ENCODE measurements at regions not wholly inside any gene's neighbourhood (a gene's known extent, or its start where the extent isn't known, plus 50 kb on each side); places are given as distances from the start of the nearest gene placed in this dataset.

- H3K27me3 ChIP-seq (ENCODE audit: control insufficient read depth, insufficient read depth, low read length), result peaks cover 21% of the 10 kb centered on the region
- POLR2A ChIA-PET, result interaction anchor here (0.5 kb wide), 1 partner anchor 46 kb away, joined by 3 read pairs; no protein-coding TSS in a partner anchor
- no peak overlapping the region for H3K27ac ChIP-seq (ENCODE audit: low read depth, low read length)
- DNase-seq (ENCODE audit: low read depth, low spot score), result no peak
- TF ChIP-seq CTCF (IDR thresholded peaks at IDR 0.05; ENCODE audit: low read depth, low read length), result no peak
- H3K4me3 ChIP-seq (ENCODE audit: low read depth, low read length), result no peak overlapping the region
- no peaks in the 10 kb centered on the region for H3K9me3 ChIP-seq (ENCODE audit: control insufficient read depth, insufficient read depth, low read length)
- CTCF ChIA-PET, result no interaction called here
These were observed 73.3 kb upstream of the LHX1 start for GRCh38 chr17:36863676-36864612.

GRCh38 chr17:36864827-36865430 is 72.3 kb upstream of the LHX1 start:
- Histone ChIP-seq H3K9me3 (ENCODE audit: control insufficient read depth, insufficient read depth, low read length) (no peaks in the 10 kb centered on the region), H3K4me3 (ENCODE audit: low read depth, low read length) (no peak overlapping the region), H3K27ac (ENCODE audit: low read depth, low read length) (no peak overlapping the region), H3K27me3 (ENCODE audit: control insufficient read depth, insufficient read depth, low read length) (peaks cover 21% of the 10 kb centered on the region)
- TF ChIP-seq CTCF (IDR thresholded peaks at IDR 0.05; ENCODE audit: low read depth, low read length), result no peak
- CTCF ChIA-PET, result interaction anchor here (0.9 kb wide), 1 partner anchor 160 kb away, joined by 4 read pairs; no protein-coding TSS in a partner anchor
- POLR2A ChIA-PET, result interaction anchor here (0.5 kb wide), 1 partner anchor 45 kb away, joined by 3 read pairs; no protein-coding TSS in a partner anchor
- no peak for DNase-seq (ENCODE audit: low read depth, low spot score)

- POLR2A ChIA-PET, result no interaction called here
- DNase-seq (ENCODE audit: low read depth, low spot score), result no peak
- Histone ChIP-seq H3K4me3 (ENCODE audit: low read depth, low read length) (no peak overlapping the region), H3K9me3 (ENCODE audit: control insufficient read depth, insufficient read depth, low read length) (no peaks in the 10 kb centered on the region), H3K27ac (ENCODE audit: low read depth, low read length) (no peak overlapping the region), H3K27me3 (ENCODE audit: control insufficient read depth, insufficient read depth, low read length) (peaks cover 29% of the 10 kb centered on the region)
- CTCF ChIA-PET, result no interaction called here
- TF ChIP-seq CTCF (IDR thresholded peaks at IDR 0.05; ENCODE audit: low read depth, low read length), result no peak
These were observed 69.4 kb upstream of the LHX1 start for GRCh38 chr17:36867716-36868341.

- ChIA-PET CTCF (no interaction called here), POLR2A (no interaction called here)
- TF ChIP-seq CTCF (IDR thresholded peaks at IDR 0.05; ENCODE audit: low read depth, low read length), result no peak
- DNase-seq (ENCODE audit: low read depth, low spot score), result no peak
- Histone ChIP-seq H3K27me3 (ENCODE audit: control insufficient read depth, insufficient read depth, low read length) (peaks cover 25% of the 10 kb centered on the region), H3K4me3 (ENCODE audit: low read depth, low read length) (no peak overlapping the region), H3K27ac (ENCODE audit: low read depth, low read length) (no peak overlapping the region), H3K9me3 (ENCODE audit: control insufficient read depth, insufficient read depth, low read length) (no peaks in the 10 kb centered on the region)
These were observed 68.5 kb upstream of the LHX1 start for GRCh38 chr17:36868777-36869176.

Data from AG04450 (cell line).